ENCODE measurements at regions not wholly inside any gene's neighbourhood (a gene's known extent, or its start where the extent isn't known, plus 50 kb on each side); places are given as distances from the start of the nearest gene placed in this dataset.

DNA sequence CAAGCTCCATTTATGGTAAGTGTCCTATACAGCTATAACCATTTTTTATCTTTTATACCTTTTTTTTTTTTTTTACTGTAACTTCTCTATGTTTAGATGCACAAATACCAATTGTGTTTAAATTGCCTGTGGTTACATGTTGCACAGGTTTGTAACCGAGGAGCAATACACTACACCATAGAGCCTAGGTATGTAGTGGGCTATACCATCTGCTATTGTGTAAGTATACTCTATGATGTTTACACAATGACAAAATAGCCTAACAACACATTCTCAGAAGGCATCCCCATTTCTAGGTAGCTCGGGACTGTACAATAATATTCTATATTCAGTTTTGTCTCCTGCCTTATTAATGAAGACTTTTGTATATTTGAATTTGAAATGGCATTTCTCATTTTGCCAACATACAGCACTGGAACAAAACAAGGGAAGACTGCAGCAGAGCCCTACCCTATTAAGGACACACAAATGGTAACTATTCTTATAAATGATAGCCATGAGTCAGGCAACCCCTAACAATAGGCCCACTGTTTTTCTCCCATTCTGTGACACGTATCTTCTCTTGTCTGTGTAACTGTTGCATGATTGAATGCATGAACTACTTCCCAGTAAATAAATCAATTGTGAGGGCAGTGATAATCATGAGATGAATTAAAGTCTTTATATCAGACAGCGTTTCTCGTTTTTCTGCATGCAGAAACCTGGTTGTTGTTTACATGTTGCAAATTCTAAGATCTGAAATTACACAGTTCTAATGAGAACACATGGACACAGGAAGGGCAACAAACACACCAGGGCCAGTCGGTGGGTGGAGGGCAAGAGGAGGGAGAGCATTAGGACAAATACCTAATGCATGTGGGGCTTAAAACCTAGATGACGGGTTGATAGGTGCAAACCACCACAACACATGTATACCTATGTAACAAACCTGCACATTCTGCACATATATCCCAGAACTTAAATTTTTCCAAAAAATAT lies 173.9 kb downstream of the EPM2A start:
- no peaks in the 10 kb centered on the region for H3K79me2 ChIP-seq (ENCODE audit: control insufficient read depth, low read length)
- TF ChIP-seq, protein P1, sequence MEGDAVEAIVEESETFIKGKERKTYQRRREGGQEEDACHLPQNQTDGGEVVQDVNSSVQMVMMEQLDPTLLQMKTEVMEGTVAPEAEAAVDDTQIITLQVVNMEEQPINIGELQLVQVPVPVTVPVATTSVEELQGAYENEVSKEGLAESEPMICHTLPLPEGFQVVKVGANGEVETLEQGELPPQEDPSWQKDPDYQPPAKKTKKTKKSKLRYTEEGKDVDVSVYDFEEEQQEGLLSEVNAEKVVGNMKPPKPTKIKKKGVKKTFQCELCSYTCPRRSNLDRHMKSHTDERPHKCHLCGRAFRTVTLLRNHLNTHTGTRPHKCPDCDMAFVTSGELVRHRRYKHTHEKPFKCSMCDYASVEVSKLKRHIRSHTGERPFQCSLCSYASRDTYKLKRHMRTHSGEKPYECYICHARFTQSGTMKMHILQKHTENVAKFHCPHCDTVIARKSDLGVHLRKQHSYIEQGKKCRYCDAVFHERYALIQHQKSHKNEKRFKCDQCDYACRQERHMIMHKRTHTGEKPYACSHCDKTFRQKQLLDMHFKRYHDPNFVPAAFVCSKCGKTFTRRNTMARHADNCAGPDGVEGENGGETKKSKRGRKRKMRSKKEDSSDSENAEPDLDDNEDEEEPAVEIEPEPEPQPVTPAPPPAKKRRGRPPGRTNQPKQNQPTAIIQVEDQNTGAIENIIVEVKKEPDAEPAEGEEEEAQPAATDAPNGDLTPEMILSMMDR (IDR thresholded peaks at IDR 0.05; ENCODE audit: low read depth, low read length, poor library complexity, severe bottlenecking): no peak
- no peak for TF ChIP-seq EZH2phosphoT487 (IDR thresholded peaks at IDR 0.05; ENCODE audit: borderline replicate concordance, low read length)
- H3K4me2 ChIP-seq (ENCODE audit: low read length): no peak overlapping the region
- no peak overlapping the region for H3K4me3 ChIP-seq (ENCODE audit: low read length)
- no peaks in the 10 kb centered on the region for H3K9me3 ChIP-seq (ENCODE audit: control insufficient read depth, insufficient read depth, low read length)
- no peaks in the 10 kb centered on the region for H3K9me2 ChIP-seq (replicated peaks; ENCODE audit: control insufficient read depth, low read length)
- H3F3A ChIP-seq (ENCODE audit: control insufficient read depth, insufficient read depth): no peaks in the 10 kb centered on the region
- H3K4me1 ChIP-seq (ENCODE audit: control insufficient read depth, low read length): no peaks in the 10 kb centered on the region
- no peaks in the 10 kb centered on the region for H4K20me1 ChIP-seq (ENCODE audit: control insufficient read depth, insufficient read depth, low read depth, low read length)
- no peaks in the 10 kb centered on the region for H3K27me3 ChIP-seq (ENCODE audit: control insufficient read depth, low read length)
- no peaks in the 10 kb centered on the region for H3K36me3 ChIP-seq (ENCODE audit: control insufficient read depth, low read length)
- no peak overlapping the region for H3K27ac ChIP-seq (ENCODE audit: low read depth, low read length)

- Histone ChIP-seq H3K27me3 (ENCODE audit: control insufficient read depth, low read length) (0 out of 2 replicates have a peak, but pooled peaks cover 4% of the 10 kb centered on the region), H3K79me2 (ENCODE audit: control insufficient read depth, low read length) (no peaks in the 10 kb centered on the region), H3K4me1 (ENCODE audit: control insufficient read depth, low read length) (no peaks in the 10 kb centered on the region), H3K4me3 (ENCODE audit: low read length) (no peak overlapping the region), H3K4me2 (ENCODE audit: low read length) (no peak overlapping the region), H3K9me3 (ENCODE audit: control insufficient read depth, insufficient read depth, low read length) (no peaks in the 10 kb centered on the region), H3F3A (ENCODE audit: control insufficient read depth, insufficient read depth) (no peaks in the 10 kb centered on the region), H4K20me1 (ENCODE audit: control insufficient read depth, insufficient read depth, low read depth, low read length) (no peaks in the 10 kb centered on the region), H3K36me3 (ENCODE audit: control insufficient read depth, low read length) (no peaks in the 10 kb centered on the region), H3K9me2 (replicated peaks; ENCODE audit: control insufficient read depth, low read length) (no peaks in the 10 kb centered on the region), H3K27ac (ENCODE audit: low read depth, low read length) (no peak overlapping the region)
- TF ChIP-seq EZH2phosphoT487 (IDR thresholded peaks at IDR 0.05; ENCODE audit: borderline replicate concordance, low read length): no peak
- TF ChIP-seq, protein P1 (IDR thresholded peaks at IDR 0.05; ENCODE audit: low read depth, low read length, poor library complexity, severe bottlenecking): no peak
These were observed 172.3 kb downstream of the EPM2A start for GRCh38 chr6:145562771-145563615.

DNA sequence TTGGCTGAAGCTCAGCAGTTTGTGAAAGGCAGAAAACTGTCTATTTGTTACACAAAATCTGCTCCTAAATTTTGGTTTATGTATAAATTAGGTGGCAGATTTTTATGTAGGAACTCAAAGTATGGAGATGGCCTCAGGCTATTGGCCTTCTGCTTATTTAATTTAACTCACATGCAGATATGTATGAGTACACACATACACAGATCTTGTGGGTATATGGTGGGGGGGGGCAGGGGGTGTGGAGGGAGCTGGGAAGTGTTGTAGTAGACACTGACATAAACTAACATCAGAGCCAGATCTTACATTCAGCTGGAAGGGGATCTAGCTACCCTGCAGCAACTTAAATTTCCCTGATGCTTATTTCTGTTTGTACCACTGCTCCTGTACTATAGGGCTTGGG lies 170.8 kb downstream of the EPM2A start:
- TF ChIP-seq, protein P1 (IDR thresholded peaks at IDR 0.05; ENCODE audit: low read depth, low read length, poor library complexity, severe bottlenecking): no peak
- no peak for TF ChIP-seq EZH2phosphoT487 (IDR thresholded peaks at IDR 0.05; ENCODE audit: borderline replicate concordance, low read length)
- H3K9me2 ChIP-seq (replicated peaks; ENCODE audit: control insufficient read depth, low read length): no peaks in the 10 kb centered on the region
- H3K4me1 ChIP-seq (ENCODE audit: control insufficient read depth, low read length): no peaks in the 10 kb centered on the region
- no peaks in the 10 kb centered on the region for H3K36me3 ChIP-seq (ENCODE audit: control insufficient read depth, low read length)
- no peak overlapping the region for H3K4me3 ChIP-seq (ENCODE audit: low read length)
- H3K9me3 ChIP-seq (ENCODE audit: control insufficient read depth, insufficient read depth, low read length): no peaks in the 10 kb centered on the region
- no peaks in the 10 kb centered on the region for H3K79me2 ChIP-seq (ENCODE audit: control insufficient read depth, low read length)
- no peak overlapping the region for H3K27ac ChIP-seq (ENCODE audit: low read depth, low read length)
- 0 out of 2 replicates have a peak, but pooled peaks cover 4% of the 10 kb centered on the region for H3K27me3 ChIP-seq (ENCODE audit: control insufficient read depth, low read length)
- no peak overlapping the region for H3K4me2 ChIP-seq (ENCODE audit: low read length)
- H4K20me1 ChIP-seq (ENCODE audit: control insufficient read depth, insufficient read depth, low read depth, low read length): no peaks in the 10 kb centered on the region
- H3F3A ChIP-seq (ENCODE audit: control insufficient read depth, insufficient read depth): no peaks in the 10 kb centered on the region
